Aorta (tissue), 5 donors: ENCODE measurements at regions not wholly inside any gene's neighbourhood (a gene's known extent, or its start where the extent isn't known, plus 50 kb on each side); places are given as distances from the start of the nearest gene placed in this dataset.
"Not testable (repeated sequence)": the region's sequence is repeated elsewhere in the genome, so short reads cannot be mapped to it uniquely, and the experiment has no call there.

Source experiments
- ATAC-seq: fragments of 200-7000 bp; cut with Tn5 transposase; one replicate; pipeline ENCODE4 v1.9.1; 2022; ENCODE audit warnings: moderate library complexity; ENCODE audit not compliant: low FRiP score
- DNase-seq, 2 donors: peaks; one replicate each; pipeline ENCODE4 v3.0.0-alpha.2; 2020
- H3K27ac ChIP-seq, 2 donors: one replicate each; pipeline ENCODE4 v1.5.1; 2013; ENCODE audit warnings: low read length in 2 of 2, mild to moderate bottlenecking in 2 of 2, moderate library complexity in 2 of 2, control low read depth in 1 of 2, inconsistent platforms in 1 of 2, low read depth in 1 of 2
- H3K27me3 ChIP-seq, 2 donors: one replicate each; pipeline ENCODE4 v1.6.1; 2013; ENCODE audit warnings: control low read depth in 1 of 2, low read length in 1 of 2, mild to moderate bottlenecking in 1 of 2, moderate library complexity in 1 of 2; ENCODE audit not compliant: insufficient read depth in 2 of 2, control insufficient read depth in 1 of 2
- H3K36me3 ChIP-seq, 2 donors: one replicate each; pipeline ENCODE4 v1.6.1; 2013; ENCODE audit warnings: control low read depth in 1 of 2, low read length in 1 of 2, mild to moderate bottlenecking in 1 of 2; ENCODE audit not compliant: insufficient read depth in 2 of 2, control insufficient read depth in 1 of 2
- H3K4me1 ChIP-seq, 2 donors: one replicate each; pipeline ENCODE4 v1.6.1; 2013; ENCODE audit warnings: low read length in 2 of 2, control low read depth in 1 of 2, mild to moderate bottlenecking in 1 of 2, moderate library complexity in 1 of 2; ENCODE audit not compliant: insufficient read depth in 2 of 2, control insufficient read depth in 1 of 2
- H3K4me3 ChIP-seq, 2 donors: one replicate each; pipeline ENCODE4 v1.5.1; 2013; ENCODE audit warnings: low read length in 2 of 2, control low read depth in 1 of 2, mild to moderate bottlenecking in 1 of 2
- H3K9me3 ChIP-seq: one replicate; pipeline ENCODE4 v1.6.1; 2013; ENCODE audit warnings: mild to moderate bottlenecking, low read length; ENCODE audit not compliant: control insufficient read depth
- WGBS, 2 donors: extraction: QIAGEN DNeasy Blood & Tissue Kit; methylation state at CpG; one replicate each; pipeline ENCODE4 v1.1.7; 2013; 5-methylcytosine and 5-hydroxymethylcytosine counted together
- intact Hi-C, 2 donors: fragments of 100-400 bp; cut with DNase I; formaldehyde crosslinking; loops; one replicate each; pipeline versions ENCODE4 v1.14.2 to v1.15.0; 2022
- donor health status: healthy with polysubstance abuse.
- donor health status: Bipolar disorder and iron deficiency.
- donor health status: DM: no; HTN: no; CAD: no.
- donor health status: DM: no; HTN: no; CAD: no.
- donor health status: DM: yes; HTN: yes; CAD: no.

DNA sequence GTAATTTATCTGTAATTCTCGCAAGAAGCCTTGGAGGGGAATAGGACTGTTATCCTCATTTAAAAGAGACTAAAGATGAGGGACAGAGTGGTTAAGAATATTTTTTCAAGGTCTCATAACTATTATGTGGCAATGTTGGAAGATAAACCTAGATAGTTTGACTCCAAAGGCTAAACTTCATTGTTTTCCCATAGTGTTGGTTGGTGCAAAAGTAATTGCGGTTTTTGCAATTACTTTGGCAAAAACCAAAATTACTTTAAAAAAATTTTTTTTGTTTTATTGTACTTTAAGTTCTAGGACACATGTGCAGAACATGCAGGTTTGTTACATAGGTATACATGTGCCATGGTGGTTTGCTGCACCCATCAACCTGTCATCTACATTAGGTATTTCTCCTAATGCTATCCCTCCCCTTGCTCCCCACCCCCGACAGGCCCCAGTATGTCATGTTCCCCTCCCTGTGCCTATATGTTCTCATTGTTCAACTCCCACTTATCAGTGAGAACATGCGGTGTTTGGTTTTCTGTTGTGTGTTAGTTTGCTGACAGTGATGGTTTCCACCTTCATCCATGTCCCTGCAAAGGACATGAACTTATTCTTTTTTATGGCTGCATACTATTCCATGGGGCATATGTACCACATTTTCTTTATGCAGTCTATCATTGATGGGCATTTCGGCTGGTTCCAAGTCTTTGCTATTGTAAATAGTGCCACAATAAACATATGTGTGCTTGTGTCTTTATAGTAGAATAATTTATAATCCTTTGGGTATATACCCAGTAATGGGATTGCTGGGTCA lies 72.9 kb upstream of the TBX18 start:
- H3K9me3 ChIP-seq, DNase-seq, H3K36me3 ChIP-seq, H3K4me3 ChIP-seq, H3K27ac ChIP-seq, H3K27me3 ChIP-seq, ATAC-seq, intact Hi-C loops, H3K4me1 ChIP-seq: not testable (repeated sequence)
- WGBS, 2 donors = 94 to 96% methylated on average over 5 of the region's 5 CpGs

DNA sequence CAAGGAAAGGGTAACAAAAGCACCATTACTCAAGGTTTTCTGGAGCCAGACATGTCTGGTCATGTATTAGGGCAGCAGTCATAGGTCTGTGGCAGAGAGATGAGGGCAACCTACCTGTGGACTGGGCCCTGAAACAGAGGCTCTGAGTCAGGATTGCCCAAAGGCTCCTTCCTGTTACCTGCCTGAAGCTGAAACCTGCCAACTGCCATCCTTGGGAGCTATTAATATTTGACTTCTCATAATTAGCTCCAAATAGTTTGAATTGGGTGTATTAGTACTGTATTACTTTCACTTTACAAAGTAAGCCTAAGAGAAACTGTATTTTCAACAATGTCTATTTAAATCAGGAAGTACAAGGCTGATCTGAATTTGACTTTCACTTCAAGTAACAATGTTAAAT lies 72.0 kb upstream of the TBX18 start:
- Histone ChIP-seq H3K9me3 (no peaks in the 10 kb centered on the region), H3K4me1 (no peaks in the 10 kb centered on the region), H3K27me3 (no peaks in the 10 kb centered on the region), H3K36me3 (no peaks in the 10 kb centered on the region), H3K4me3 (no peak overlapping the region), H3K27ac (no peak overlapping the region)
- intact Hi-C loops = no loop called here
- DNase-seq = no peak
- no peak for ATAC-seq

DNA sequence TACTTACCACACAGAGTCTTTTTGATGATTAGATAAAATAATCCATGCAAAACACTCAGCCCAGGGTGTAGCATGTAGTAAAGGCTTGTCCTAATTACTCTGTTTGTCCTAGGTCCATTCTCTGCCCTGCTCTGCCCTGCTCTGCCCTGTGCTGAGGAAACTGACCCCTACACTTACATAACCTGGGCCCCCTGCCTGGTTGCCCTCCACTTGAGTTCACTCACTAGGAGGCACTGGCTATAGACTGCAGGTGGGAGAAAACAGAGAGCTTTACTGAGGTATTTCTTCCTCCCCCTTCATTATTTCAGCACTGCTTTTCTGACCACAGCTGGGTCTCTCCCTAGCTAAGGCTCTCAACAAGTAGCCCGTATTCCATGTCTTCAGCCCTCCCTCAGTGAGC lies 70.9 kb upstream of the TBX18 start:
- Histone ChIP-seq H3K27me3 (no peaks in the 10 kb centered on the region), H3K9me3 (no peaks in the 10 kb centered on the region), H3K4me1 (no peaks in the 10 kb centered on the region), H3K27ac (no peak overlapping the region), H3K4me3 (no peak overlapping the region), H3K36me3 (no peaks in the 10 kb centered on the region)
- WGBS, 2 donors = 74 to 75% methylated on average over 1 of the region's 1 CpG
- DNase-seq = no peak
- intact Hi-C loops = no loop called here
- no peak for ATAC-seq

DNA sequence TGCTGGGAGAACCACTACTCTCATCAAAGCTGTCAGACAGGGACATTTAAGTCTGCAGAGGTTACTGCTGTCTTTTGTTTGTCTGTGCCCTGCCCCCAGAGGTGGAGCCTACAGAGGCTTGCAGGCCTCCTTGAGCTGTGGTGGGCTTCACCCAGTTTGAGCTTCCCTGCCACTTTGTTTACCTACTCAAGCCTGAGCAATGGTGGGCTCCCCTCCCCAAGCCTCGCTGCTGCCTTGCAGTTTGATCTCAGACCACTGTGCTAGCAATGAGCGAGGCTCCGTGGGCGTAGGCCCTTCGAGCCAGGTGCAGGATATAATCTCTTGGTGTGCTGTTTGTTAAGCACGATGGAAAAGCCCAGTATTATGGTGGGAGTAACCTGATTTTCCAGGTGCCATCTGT lies 67.5 kb upstream of the TBX18 start:
- intact Hi-C loops, H3K4me1 ChIP-seq, H3K27me3 ChIP-seq, H3K9me3 ChIP-seq, ATAC-seq, DNase-seq, H3K36me3 ChIP-seq, H3K27ac ChIP-seq, H3K4me3 ChIP-seq: not testable (repeated sequence)
- 80% methylated on average over 6 of the region's 6 CpGs for WGBS, 2 donors

DNA sequence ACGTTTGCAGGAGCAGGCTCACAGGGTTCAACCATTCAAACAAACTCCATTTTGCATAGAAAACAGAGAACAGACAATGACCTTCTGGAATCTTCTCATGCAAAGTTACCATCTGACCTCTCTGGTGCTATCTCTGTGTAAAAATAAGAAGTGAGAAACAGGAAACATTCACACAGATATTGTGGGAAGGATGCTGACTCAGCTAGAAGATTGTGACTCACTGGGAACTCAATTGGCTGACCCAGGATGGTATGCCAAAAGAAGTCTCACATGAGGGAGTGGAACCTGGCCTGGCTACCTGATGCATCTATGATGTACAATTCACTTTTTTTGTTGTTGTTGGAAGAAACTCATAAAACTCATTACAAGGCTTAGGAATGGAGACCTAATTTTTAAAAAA lies 61.1 kb upstream of the TBX18 start:
- Histone ChIP-seq H3K36me3 (no peaks in the 10 kb centered on the region), H3K4me3 (no peak overlapping the region), H3K27me3 (no peaks in the 10 kb centered on the region), H3K4me1 (no peaks in the 10 kb centered on the region), H3K27ac (no peak overlapping the region), H3K9me3 (no peaks in the 10 kb centered on the region)
- 64 to 94% methylated on average over 1 of the region's 1 CpG for WGBS, 2 donors
- intact Hi-C loops = no loop called here
- DNase-seq (no peak), ATAC-seq (no peak)

DNA sequence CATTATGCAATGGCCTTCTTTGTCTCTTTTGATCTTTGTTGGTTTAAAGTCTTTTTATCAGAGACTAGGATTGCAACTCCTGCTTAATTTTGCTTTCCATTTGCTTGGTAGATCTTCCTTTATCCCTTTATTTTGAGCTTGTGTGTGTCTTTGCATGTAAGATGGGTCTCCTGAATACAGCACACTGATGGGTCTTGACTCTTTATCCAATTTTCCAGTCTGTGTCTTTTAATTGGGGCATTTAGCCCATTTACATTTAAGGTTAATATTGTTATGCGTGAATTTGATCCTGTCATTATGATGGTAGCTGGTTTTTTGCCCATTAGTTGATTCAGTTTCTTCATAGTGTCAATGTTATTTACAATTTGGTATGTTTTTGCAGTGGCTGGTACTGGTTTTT lies 56.9 kb upstream of the TBX18 start:
- 88 to 92% methylated on average over 1 of the region's 1 CpG for WGBS, 2 donors
- DNase-seq, H3K4me1 ChIP-seq, intact Hi-C loops, H3K4me3 ChIP-seq, H3K36me3 ChIP-seq, H3K9me3 ChIP-seq, H3K27me3 ChIP-seq, ATAC-seq, H3K27ac ChIP-seq: not testable (repeated sequence)

DNA sequence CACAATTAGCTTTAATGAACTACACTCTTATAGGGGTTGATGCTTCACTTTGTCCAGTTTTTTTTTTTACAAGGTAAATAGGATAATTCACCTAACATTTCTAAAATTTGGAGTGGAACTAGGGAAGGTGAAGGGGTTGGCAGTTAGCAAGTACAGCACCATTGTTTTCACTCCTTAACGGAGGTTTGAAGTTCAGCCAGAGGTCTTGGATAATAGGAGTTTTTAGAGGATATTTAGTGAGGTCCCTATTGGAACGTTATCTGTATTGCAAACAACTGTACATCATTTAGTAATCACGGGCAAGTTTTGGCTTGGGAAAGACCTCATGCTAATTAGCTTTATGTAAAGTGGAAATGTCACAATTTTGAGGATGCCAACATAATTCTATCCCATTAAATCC lies 52.3 kb upstream of the TBX18 start:
- Histone ChIP-seq H3K4me3 (no peak overlapping the region), H3K27me3 (no peaks in the 10 kb centered on the region), H3K27ac (no peak overlapping the region), H3K9me3 (no peaks in the 10 kb centered on the region), H3K4me1 (no peaks in the 10 kb centered on the region), H3K36me3 (no peaks in the 10 kb centered on the region)
- 61 to 66% methylated on average over 3 of the region's 3 CpGs for WGBS, 2 donors
- intact Hi-C loops = no loop called here
- ATAC-seq (no peak), DNase-seq (no peak)

DNA sequence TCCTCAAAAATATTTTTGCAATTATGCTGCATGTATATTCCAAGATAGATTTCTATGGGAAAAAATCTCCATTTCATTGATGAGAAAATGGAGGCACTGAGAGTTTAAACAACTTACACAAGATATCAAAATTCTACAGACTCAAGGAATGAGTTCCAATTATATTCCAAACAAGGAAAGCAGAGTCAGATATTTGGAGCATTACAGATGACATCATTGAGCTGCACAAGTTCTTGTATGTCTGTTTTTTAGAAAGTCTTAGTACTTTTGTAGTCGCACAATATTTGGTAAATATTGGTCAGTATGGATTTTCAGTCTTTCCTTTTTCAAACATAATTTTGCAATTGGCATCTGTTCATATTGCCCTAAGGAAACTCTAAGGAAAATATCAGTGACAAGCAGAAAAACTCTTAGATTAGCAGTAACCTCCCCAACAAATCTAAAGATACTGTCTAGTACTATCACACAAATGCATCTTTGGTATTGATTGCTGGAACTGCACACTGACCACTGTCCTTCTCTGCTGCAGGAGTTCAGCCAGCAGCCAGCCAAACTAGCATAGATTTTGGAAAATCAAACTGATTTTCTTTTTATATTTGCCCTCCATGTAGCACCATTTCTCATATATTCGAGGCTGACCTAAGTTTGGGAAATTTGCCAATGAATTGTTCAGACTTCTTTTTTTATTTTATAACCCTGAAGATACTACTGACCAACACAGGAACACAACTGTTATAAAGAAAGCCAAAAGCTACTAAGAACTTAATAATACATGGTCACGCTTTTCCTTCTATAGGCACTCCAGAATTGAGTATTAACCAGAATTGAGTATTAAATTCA lies 51.7 kb upstream of the TBX18 start:
- 54% methylated on average over 3 of the region's 3 CpGs for WGBS, 2 donors
- no peak overlapping the region for H3K4me3 ChIP-seq
- H3K9me3 ChIP-seq = no peaks in the 10 kb centered on the region
- intact Hi-C loops = no loop called here
- H3K4me1 ChIP-seq = no peaks in the 10 kb centered on the region
- no peak overlapping the region for H3K27ac ChIP-seq
- DNase-seq (no peak), ATAC-seq (no peak)
- no peaks in the 10 kb centered on the region for H3K27me3 ChIP-seq
- H3K36me3 ChIP-seq = no peaks in the 10 kb centered on the region
